GM21825 (cell line): ENCODE measurements at regions not wholly inside any gene's neighbourhood (a gene's known extent, or its start where the extent isn't known, plus 50 kb on each side); places are given as distances from the start of the nearest gene placed in this dataset.
"Not testable (repeated sequence)": the region's sequence is repeated elsewhere in the genome, so short reads cannot be mapped to it uniquely, and the experiment has no call there.

Experiments used
- ATAC-seq: cut with Tn5 transposase; IDR thresholded peaks from one replicate; pipeline ENCODE4 v1.9.1; 2021; ENCODE audit warnings: mild to moderate bottlenecking, moderate library complexity; ENCODE audit not compliant: unreplicated experiment

- ATAC-seq = not testable (repeated sequence)
These were observed 208.3 kb upstream of the NBPF12 start for GRCh38 chr1:146729642-146730344.

GRCh38 chr1:146715054-146715453 is 223.1 kb upstream of the NBPF12 start:
- not testable (repeated sequence) for ATAC-seq

- not testable (repeated sequence) for ATAC-seq
These were observed 227.1 kb upstream of the NBPF12 start for GRCh38 chr1:146710838-146711521.

- not testable (repeated sequence) for ATAC-seq
These were observed 228.8 kb upstream of the NBPF12 start for GRCh38 chr1:146709302-146709701.

- ATAC-seq = not testable (repeated sequence)
These were observed 233.9 kb upstream of the NBPF12 start for GRCh38 chr1:146704162-146704724.

- not testable (repeated sequence) for ATAC-seq
These were observed 236.8 kb upstream of the NBPF12 start for GRCh38 chr1:146701320-146701719.

GRCh38 chr1:146695388-146695787 is 242.7 kb upstream of the NBPF12 start:
- not testable (repeated sequence) for ATAC-seq

GRCh38 chr1:146691798-146692197 is 246.3 kb upstream of the NBPF12 start:
- not testable (repeated sequence) for ATAC-seq

- not testable (repeated sequence) for ATAC-seq
These were observed 249.2 kb upstream of the NBPF12 start for GRCh38 chr1:146688893-146689292.

- ATAC-seq = not testable (repeated sequence)
These were observed 251.3 kb upstream of the NBPF12 start for GRCh38 chr1:146686777-146687366.

GRCh38 chr1:146683126-146683429 is 255.0 kb upstream of the NBPF12 start:
- ATAC-seq = not testable (repeated sequence)

- not testable (repeated sequence) for ATAC-seq
These were observed 255.6 kb upstream of the NBPF12 start for GRCh38 chr1:146682227-146683125.

GRCh38 chr1:146673729-146674299 is 264.3 kb upstream of the NBPF12 start:
- ATAC-seq = not testable (repeated sequence)

GRCh38 chr1:146672608-146673007 is 265.5 kb upstream of the NBPF12 start:
- not testable (repeated sequence) for ATAC-seq

GRCh38 chr1:146671588-146671987 is 266.5 kb upstream of the NBPF12 start:
- not testable (repeated sequence) for ATAC-seq

- ATAC-seq = not testable (repeated sequence)
These were observed 267.1 kb upstream of the NBPF12 start for GRCh38 chr1:146670832-146671566.

- ATAC-seq = not testable (repeated sequence)
These were observed 271.8 kb upstream of the NBPF12 start for GRCh38 chr1:146666275-146666674.

- ATAC-seq = not testable (repeated sequence)
These were observed 277.9 kb upstream of the NBPF12 start for GRCh38 chr1:146660242-146660641.

- ATAC-seq = not testable (repeated sequence)
These were observed 281.6 kb upstream of the NBPF12 start for GRCh38 chr1:146656356-146657060.
